Activated naive CD4-positive, alpha-beta T cell treated with anti-CD3 and anti-CD28 coated beads for 36 hours (primary cell): ENCODE measurements at regions not wholly inside any gene's neighbourhood (a gene's known extent, or its start where the extent isn't known, plus 50 kb on each side); places are given as distances from the start of the nearest gene placed in this dataset.

Source experiments
- CTCF ChIA-PET: fragments of 350-600 bp; sonication (Branson Sonifier 250); formaldehyde crosslinking; loops from one replicate; lab custom pipeline; 2021; ENCODE audit warnings: antibody characterized with exemption; lab: Charles Lee
- DNase-seq: peaks from one replicate; pipeline ENCODE4 v3.0.0-alpha.2; 2020
- H3K27ac Mint-ChIP-seq: one replicate; pipeline ENCODE4 v1.8.0; 2021; ENCODE audit warnings: mild to moderate bottlenecking, mixed read lengths
- H3K27me3 Mint-ChIP-seq: one replicate; pipeline ENCODE4 v1.8.0; 2021; ENCODE audit warnings: low read depth, mixed read lengths
- H3K36me3 Mint-ChIP-seq: one replicate; pipeline ENCODE4 v1.8.0; 2021; ENCODE audit warnings: low read depth, mixed read lengths
- H3K4me1 Mint-ChIP-seq: one replicate; pipeline ENCODE4 v1.8.0; 2021; ENCODE audit warnings: low read depth, mixed read lengths
- H3K4me3 Mint-ChIP-seq: one replicate; pipeline ENCODE4 v1.8.0; 2021; ENCODE audit warnings: mild to moderate bottlenecking, moderate library complexity, mixed read lengths
- H3K9me3 Mint-ChIP-seq: one replicate; pipeline ENCODE4 v1.8.0; 2021; ENCODE audit warnings: mixed read lengths
- intact Hi-C: fragments of 100-400 bp; cut with micrococcal nuclease; formaldehyde crosslinking; loops from one replicate; pipeline ENCODE4 v1.15.1; 2023

DNA sequence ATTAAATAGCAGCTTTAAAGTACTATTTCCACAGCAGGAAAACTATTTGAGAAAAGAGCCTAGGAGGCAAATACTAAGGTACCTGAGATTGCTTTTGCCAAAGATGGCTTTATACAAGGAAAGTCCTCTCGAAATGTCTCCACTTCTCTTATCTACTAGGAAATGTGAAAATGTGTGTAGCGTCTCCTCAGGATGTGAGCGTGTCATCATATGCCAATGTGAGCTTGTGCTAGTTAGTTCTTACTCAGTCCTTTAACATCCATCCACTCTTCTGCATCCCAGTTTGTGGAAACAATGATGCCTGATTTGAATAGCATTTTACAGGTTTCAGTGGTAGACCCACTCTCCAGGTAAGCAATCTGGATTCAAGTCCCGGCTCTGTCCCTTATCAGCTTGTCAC, 421.0 kb downstream of the DYNC2H1 start:
- Mint-ChIP-seq H3K9me3 (no peaks in the 10 kb centered on the region), H3K36me3 (no peaks in the 10 kb centered on the region), H3K27ac (no peak overlapping the region), H3K4me3 (no peak overlapping the region), H3K4me1 (no peaks in the 10 kb centered on the region), H3K27me3 (peaks cover 15% of the 10 kb centered on the region)
- CTCF ChIA-PET, result no interaction called here
- intact Hi-C loops, result no loop called here
- DNase-seq, result no peak

- intact Hi-C loops, result no loop called here
- H3K27me3 Mint-ChIP-seq, result peaks cover 15% of the 10 kb centered on the region
- no peaks in the 10 kb centered on the region for H3K36me3 Mint-ChIP-seq
- no peak for DNase-seq
- no peaks in the 10 kb centered on the region for H3K4me1 Mint-ChIP-seq
- no peak overlapping the region for H3K4me3 Mint-ChIP-seq
- no peak overlapping the region for H3K27ac Mint-ChIP-seq
- no peaks in the 10 kb centered on the region for H3K9me3 Mint-ChIP-seq
- CTCF ChIA-PET, result no interaction called here
These were observed 423.0 kb downstream of the DYNC2H1 start for GRCh38 chr11:103532133-103532788.

DNA sequence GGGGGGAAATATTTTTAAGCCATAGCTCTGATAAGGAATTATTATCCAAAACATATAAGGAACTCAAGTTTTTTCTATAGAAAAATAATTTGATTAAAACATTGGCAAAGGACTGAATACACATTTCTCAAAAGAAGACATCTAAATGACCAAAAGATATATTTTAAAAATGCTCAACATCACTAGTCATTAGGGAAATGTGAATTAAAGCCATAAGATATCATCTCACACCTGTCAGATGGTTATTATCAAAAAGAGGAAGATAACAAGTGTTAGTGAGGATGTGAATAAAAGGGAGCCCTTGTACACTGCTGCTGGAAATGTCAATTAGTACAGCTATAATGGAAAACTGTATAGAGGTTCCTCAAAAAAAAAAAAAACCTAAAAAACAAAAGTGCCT, 425.0 kb downstream of the DYNC2H1 start:
- Mint-ChIP-seq H3K4me3 (no peak overlapping the region), H3K27ac (no peak overlapping the region), H3K36me3 (no peaks in the 10 kb centered on the region), H3K4me1 (no peaks in the 10 kb centered on the region), H3K27me3 (peaks cover 15% of the 10 kb centered on the region), H3K9me3 (no peaks in the 10 kb centered on the region)
- CTCF ChIA-PET, result interaction anchor here (0.6 to 1.0 kb wide), 2 partner anchors 8 to 120 kb away, joined by 3 to 5 read pairs; no protein-coding TSS in a partner anchor
- no peak for DNase-seq
- intact Hi-C loops, result no loop called here

DNA sequence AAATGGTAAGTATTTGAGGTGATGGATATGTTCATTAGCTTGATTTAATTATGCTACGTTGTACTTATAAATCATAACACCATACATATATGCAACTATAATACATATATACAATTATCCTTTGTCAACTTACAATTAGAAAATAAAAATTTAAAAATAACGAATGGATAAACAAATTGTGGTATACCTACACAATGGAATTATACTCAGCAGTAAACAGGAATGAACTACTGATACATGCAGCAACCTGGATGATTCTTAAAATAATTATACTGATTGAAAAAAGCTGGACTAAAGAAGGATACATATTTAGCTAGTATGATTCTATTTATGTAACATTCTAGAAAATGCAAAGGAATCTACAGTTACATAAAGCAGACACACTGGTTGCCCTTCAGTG, 425.7 kb downstream of the DYNC2H1 start:
- CTCF ChIA-PET, result interaction anchor here (0.6 to 1.0 kb wide), 2 partner anchors 9 to 120 kb away, joined by 3 to 5 read pairs; no protein-coding TSS in a partner anchor
- intact Hi-C loops, result no loop called here
- H3K27me3 Mint-ChIP-seq, result peaks cover 13% of the 10 kb centered on the region

DNA sequence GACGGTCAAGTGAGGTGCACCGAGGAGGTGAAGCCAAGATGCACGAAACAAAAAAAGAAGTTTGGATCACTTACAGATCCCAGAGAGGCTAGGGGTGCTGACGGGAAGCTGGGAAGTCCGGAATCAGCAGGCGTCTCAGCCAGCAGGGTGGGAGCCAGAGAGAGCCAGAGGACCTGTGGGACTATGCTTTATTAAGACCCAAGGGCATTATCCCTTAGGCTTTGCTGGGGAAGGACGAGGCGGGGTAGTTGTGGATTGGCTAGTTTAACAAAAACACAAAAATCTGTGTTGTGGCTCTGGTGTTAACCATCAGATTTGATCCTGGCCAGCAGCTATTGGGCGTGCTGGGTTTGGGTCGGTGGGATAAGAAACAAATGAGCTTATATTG, 427.1 kb downstream of the DYNC2H1 start:
- Mint-ChIP-seq H3K27ac (no peak overlapping the region), H3K36me3 (no peaks in the 10 kb centered on the region), H3K27me3 (peaks cover 11% of the 10 kb centered on the region), H3K4me3 (no peak overlapping the region), H3K4me1 (no peaks in the 10 kb centered on the region), H3K9me3 (peaks cover 7% of the 10 kb centered on the region)
- intact Hi-C loops, result no loop called here
- CTCF ChIA-PET, result interaction anchor here (0.6 to 1.3 kb wide), 2 partner anchors 12 to 48 kb away, joined by 3 to 4 read pairs; no protein-coding TSS in a partner anchor
- DNase-seq, result no peak

More for the DNA sequence above, 425.7 kb downstream of the DYNC2H1 start:
- no peaks in the 10 kb centered on the region for H3K4me1 Mint-ChIP-seq
- no peak for DNase-seq
- H3K4me3 Mint-ChIP-seq, result no peak overlapping the region
- no peaks in the 10 kb centered on the region for H3K9me3 Mint-ChIP-seq
- H3K27ac Mint-ChIP-seq, result no peak overlapping the region
- no peaks in the 10 kb centered on the region for H3K36me3 Mint-ChIP-seq

DNA sequence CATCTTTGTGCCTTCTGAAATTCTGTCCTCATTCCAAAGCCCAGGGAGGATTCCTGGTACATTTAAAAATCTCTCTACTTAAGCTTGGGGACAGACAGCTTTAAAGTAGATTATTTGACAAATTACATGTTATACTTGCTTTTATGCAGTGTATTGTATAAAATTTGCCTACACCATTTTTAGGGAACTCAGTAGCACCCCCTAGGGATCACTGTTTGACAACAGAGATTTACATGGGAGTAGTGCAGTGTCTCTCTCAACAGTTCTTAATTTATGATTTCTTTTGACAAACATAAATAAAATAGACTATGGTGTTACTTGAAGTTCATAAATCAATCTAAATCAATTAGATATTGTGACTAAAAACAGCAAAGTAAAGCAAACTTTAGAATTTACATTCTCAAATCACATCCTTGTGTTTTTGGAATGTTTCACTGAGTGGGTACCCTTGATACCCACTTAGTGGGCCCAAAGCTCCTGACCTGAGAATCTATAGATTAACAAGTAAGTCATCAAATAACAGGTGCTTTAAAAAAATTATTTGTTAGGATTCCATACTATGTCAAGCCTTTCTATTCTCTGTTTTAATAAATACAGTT, 428.8 kb downstream of the DYNC2H1 start:
- H3K27me3 Mint-ChIP-seq, result peaks cover 6% of the 10 kb centered on the region
- H3K36me3 Mint-ChIP-seq, result no peaks in the 10 kb centered on the region
- H3K9me3 Mint-ChIP-seq, result peaks cover 13% of the 10 kb centered on the region
- CTCF ChIA-PET, result interaction anchor here (0.5 to 1.7 kb wide), 3 partner anchors 8 to 1288 kb away, joined by 3 to 5 read pairs (median 4); no protein-coding TSS in a partner anchor
- DNase-seq, result no peak
- H3K27ac Mint-ChIP-seq, result no peak overlapping the region
- H3K4me3 Mint-ChIP-seq, result no peak overlapping the region
- no peaks in the 10 kb centered on the region for H3K4me1 Mint-ChIP-seq
- intact Hi-C loops, result loop anchor here (2.0 kb wide), 1 partner anchor 211 kb away; no protein-coding TSS in a partner anchor

DNA sequence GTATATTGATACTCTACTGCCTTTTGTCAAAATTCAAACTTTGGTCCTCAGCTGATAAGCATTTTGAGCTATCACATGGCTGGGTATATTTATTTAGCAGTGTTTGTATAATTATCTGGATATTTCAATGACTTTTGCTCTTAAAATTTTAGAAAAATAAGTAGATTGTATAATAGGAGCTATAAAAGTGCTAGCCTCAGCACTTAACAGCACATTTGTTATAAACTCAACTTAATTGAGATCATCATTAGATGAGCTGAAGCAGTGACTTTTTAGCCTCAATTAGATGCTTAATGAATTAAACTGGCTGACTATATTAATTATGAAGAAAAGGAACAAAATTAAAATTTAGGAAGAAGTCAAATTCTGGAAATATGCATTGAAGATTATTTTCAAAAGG, 429.9 kb downstream of the DYNC2H1 start:
- Mint-ChIP-seq H3K27ac (no peak overlapping the region), H3K4me3 (no peak overlapping the region), H3K9me3 (peaks cover 15% of the 10 kb centered on the region), H3K36me3 (no peaks in the 10 kb centered on the region), H3K27me3 (no peaks in the 10 kb centered on the region), H3K4me1 (no peaks in the 10 kb centered on the region)
- CTCF ChIA-PET, result interaction anchor here (0.6 to 1.1 kb wide), 2 partner anchors 9 to 428 kb away, joined by 3 to 4 read pairs; no protein-coding TSS in a partner anchor
- intact Hi-C loops, result loop anchor here (2.0 kb wide), 1 partner anchor 212 kb away; no protein-coding TSS in a partner anchor
- DNase-seq, result no peak

DNA sequence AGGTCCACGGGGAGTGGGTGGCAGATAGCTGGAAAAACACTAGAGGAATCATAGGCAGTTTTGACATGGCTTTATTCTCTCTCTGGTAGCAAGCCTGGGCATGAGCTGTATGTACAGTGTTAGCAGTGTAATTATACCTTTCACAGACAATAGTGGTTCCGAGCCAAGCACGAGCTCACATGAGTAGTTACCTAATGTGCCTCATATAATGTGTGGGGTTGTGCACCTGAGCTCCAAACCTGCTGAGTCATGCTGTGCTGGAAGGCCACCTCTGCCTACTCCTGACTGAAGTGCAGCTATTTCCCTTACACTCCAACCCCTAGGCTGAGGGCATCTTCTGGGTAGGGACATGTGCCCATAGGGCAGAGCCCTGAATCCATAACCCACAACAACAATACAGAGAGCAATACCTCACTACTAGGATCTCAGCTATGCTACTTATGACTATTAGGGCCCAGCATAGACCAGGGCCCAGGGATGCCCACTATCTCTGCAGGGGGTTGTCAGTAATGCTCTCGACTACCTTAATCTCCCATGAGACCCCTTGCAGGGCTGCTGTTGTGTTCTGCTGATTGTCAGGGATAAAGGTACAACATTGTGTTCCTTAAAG, 432.1 kb downstream of the DYNC2H1 start:
- Mint-ChIP-seq H3K4me3 (no peak overlapping the region), H3K4me1 (no peaks in the 10 kb centered on the region), H3K27ac (no peak overlapping the region), H3K36me3 (no peaks in the 10 kb centered on the region), H3K9me3 (peaks cover 15% of the 10 kb centered on the region), H3K27me3 (no peaks in the 10 kb centered on the region)
- no peak for DNase-seq
- intact Hi-C loops, result no loop called here
- CTCF ChIA-PET, result no interaction called here

DNA sequence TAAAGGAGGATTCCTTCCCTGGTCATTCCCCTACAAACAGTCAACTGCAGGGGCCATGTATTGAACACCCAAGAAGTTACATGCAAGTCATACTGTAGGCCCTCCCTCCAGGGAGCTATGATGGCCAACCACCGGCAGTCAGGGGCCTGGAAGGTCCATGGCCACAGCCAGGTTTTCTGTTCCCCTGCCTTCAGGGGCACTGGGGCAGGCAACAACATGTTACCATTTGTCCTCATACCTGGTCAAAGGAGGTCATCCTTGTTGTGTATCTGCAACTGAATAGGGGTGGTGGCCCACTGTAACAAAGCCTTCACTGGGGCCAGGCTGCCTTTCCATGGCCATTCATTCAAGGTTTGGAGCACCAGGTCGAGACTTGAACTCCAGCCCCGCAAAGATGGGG, 433.6 kb downstream of the DYNC2H1 start:
- no peak for DNase-seq
- no peaks in the 10 kb centered on the region for H3K4me1 Mint-ChIP-seq
- CTCF ChIA-PET, result no interaction called here
- H3K9me3 Mint-ChIP-seq, result peaks cover 15% of the 10 kb centered on the region
- intact Hi-C loops, result no loop called here
- H3K27me3 Mint-ChIP-seq, result peaks cover 4% of the 10 kb centered on the region
- H3K27ac Mint-ChIP-seq, result no peak overlapping the region
- H3K4me3 Mint-ChIP-seq, result no peak overlapping the region
- no peaks in the 10 kb centered on the region for H3K36me3 Mint-ChIP-seq

DNA sequence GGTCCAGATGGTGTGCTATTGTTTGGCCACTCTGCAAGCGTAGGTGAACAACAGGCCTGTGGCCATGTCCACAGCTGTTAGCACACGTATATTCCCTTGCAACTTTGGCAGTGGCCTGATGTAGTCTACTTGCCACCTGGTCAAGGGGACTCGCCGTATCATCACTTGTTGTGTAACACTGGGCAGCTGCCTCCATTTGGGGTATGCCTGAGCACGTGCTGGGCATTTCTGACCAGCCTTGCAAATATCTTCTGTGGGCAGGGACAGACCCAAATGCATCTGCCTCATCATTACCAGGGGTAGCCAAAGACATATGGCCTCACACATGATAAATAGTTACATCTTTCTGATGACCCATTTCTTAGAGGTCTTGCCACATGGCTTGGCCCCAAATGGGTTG, 434.2 kb downstream of the DYNC2H1 start:
- intact Hi-C loops, result no loop called here
- no peaks in the 10 kb centered on the region for H3K4me1 Mint-ChIP-seq
- CTCF ChIA-PET, result no interaction called here
- H3K27ac Mint-ChIP-seq, result no peak overlapping the region
- H3K9me3 Mint-ChIP-seq, result peaks cover 15% of the 10 kb centered on the region
- peaks cover 4% of the 10 kb centered on the region for H3K27me3 Mint-ChIP-seq
- no peak overlapping the region for H3K4me3 Mint-ChIP-seq
- DNase-seq, result no peak
- H3K36me3 Mint-ChIP-seq, result no peaks in the 10 kb centered on the region

GRCh38 chr11:103544874-103545273, 435.6 kb downstream of the DYNC2H1 start:
- intact Hi-C loops, result no loop called here
- H3K36me3 Mint-ChIP-seq, result no peaks in the 10 kb centered on the region
- H3K27ac Mint-ChIP-seq, result no peak overlapping the region
- no peak for DNase-seq
- H3K4me3 Mint-ChIP-seq, result no peak overlapping the region
- peaks cover 6% of the 10 kb centered on the region for H3K27me3 Mint-ChIP-seq
- no peaks in the 10 kb centered on the region for H3K4me1 Mint-ChIP-seq
- CTCF ChIA-PET, result no interaction called here
- H3K9me3 Mint-ChIP-seq, result peaks cover 15% of the 10 kb centered on the region

DNA sequence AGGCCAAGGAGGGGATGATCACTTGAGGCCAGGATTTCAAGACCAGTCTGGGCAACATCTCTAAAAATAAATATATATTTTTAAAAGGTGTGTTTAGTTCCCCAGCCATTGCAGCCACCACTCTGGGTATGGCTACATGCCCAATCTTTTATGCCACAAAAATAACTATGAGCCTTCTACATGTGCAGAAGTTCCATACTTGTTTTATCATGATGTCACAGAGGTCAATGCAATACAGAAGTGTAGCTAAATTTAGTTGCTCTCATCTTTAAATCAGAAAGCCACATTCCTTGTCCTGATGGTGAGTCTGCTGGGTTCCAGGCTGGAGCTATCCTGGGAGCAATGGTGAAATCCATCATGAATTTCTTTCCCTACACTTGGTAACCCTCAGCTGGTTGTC, 436.3 kb downstream of the DYNC2H1 start:
- H3K4me1 Mint-ChIP-seq, result no peaks in the 10 kb centered on the region
- no peak overlapping the region for H3K4me3 Mint-ChIP-seq
- H3K9me3 Mint-ChIP-seq, result peaks cover 12% of the 10 kb centered on the region
- no peak for DNase-seq
- CTCF ChIA-PET, result interaction anchor here (1.1 kb wide), 1 partner anchor 8 kb away, joined by 5 read pairs; no protein-coding TSS in a partner anchor
- peaks cover 9% of the 10 kb centered on the region for H3K27me3 Mint-ChIP-seq
- no peaks in the 10 kb centered on the region for H3K36me3 Mint-ChIP-seq
- intact Hi-C loops, result no loop called here
- no peak overlapping the region for H3K27ac Mint-ChIP-seq
